Panc1 (cell line): ENCODE measurements at regions not wholly inside any gene's neighbourhood (a gene's known extent, or its start where the extent isn't known, plus 50 kb on each side); places are given as distances from the start of the nearest gene placed in this dataset.

ENCODE experiments used
- POLR2AphosphoS5 ChIP-seq: IDR thresholded peaks from 2 replicates; pipeline ENCODE4 v1.6.1; 2012; ENCODE audit warnings: mild to moderate bottlenecking, low read depth, low read length, moderate library complexity
- TCF7L2 ChIP-seq: IDR thresholded peaks from 2 replicates; pipeline ENCODE4 v1.6.1; 2011; ENCODE audit warnings: mild to moderate bottlenecking, low read depth, low read length, inconsistent platforms
- TF ChIP-seq, protein P1 (sequence below): fragments of 450-650 bp; IDR thresholded peaks from 2 replicates; pipeline ENCODE4 v1.5.1; 2017; ENCODE audit warnings: mild to moderate bottlenecking

DNA sequence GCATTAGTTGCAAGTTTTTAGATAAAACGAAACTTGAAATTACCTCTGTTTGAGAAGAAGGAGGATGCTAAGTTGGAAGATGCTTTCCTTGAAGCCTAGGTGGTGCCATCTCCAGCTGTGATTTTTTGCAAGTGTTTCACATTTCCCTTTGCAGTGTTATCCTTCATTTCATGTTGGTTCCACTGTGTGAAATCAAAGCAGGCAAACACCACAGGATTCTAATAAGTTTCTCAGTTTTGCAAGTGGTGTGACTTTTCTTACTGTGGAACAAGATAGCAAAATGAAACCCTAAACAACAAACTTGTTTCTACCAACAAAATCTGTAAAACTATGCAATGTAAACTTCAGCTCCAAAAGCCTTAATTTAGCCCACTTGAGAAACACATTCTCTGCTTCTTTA lies 260.9 kb downstream of the OXSM start:
- TF ChIP-seq POLR2AphosphoS5 (no peak), TCF7L2 (no peak)
- TF ChIP-seq, protein P1, sequence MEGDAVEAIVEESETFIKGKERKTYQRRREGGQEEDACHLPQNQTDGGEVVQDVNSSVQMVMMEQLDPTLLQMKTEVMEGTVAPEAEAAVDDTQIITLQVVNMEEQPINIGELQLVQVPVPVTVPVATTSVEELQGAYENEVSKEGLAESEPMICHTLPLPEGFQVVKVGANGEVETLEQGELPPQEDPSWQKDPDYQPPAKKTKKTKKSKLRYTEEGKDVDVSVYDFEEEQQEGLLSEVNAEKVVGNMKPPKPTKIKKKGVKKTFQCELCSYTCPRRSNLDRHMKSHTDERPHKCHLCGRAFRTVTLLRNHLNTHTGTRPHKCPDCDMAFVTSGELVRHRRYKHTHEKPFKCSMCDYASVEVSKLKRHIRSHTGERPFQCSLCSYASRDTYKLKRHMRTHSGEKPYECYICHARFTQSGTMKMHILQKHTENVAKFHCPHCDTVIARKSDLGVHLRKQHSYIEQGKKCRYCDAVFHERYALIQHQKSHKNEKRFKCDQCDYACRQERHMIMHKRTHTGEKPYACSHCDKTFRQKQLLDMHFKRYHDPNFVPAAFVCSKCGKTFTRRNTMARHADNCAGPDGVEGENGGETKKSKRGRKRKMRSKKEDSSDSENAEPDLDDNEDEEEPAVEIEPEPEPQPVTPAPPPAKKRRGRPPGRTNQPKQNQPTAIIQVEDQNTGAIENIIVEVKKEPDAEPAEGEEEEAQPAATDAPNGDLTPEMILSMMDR = no peak
